Stimulated activated CD4-positive, alpha-beta T cell treated with anti-CD3 and anti-CD28 coated beads, Interleukin-15, amount 100 ng/mL, for 1 hour (primary cell): ENCODE measurements at regions not wholly inside any gene's neighbourhood (a gene's known extent, or its start where the extent isn't known, plus 50 kb on each side); places are given as distances from the start of the nearest gene placed in this dataset.

Experiments used
- DNase-seq, 2 donors: peaks; one replicate each; pipeline ENCODE4 v3.0.0-alpha.2; 2020; ENCODE audit warnings: low read depth in 1 of 2, low spot score in 1 of 2

- DNase-seq = no peak
These were observed 455.9 kb upstream of the NR2F2 start for GRCh38 chr15:95874637-95875036.

GRCh38 chr15:95875121-95875643 lies 455.3 kb upstream of the NR2F2 start:
- DNase-seq = no peak

GRCh38 chr15:95880031-95880570 lies 450.4 kb upstream of the NR2F2 start:
- no peak for DNase-seq

GRCh38 chr15:95880630-95881029 lies 449.9 kb upstream of the NR2F2 start:
- no peak for DNase-seq

GRCh38 chr15:95883064-95883463 lies 447.4 kb upstream of the NR2F2 start:
- no peak for DNase-seq

GRCh38 chr15:95884276-95884675 lies 446.2 kb upstream of the NR2F2 start:
- no peak for DNase-seq

- DNase-seq = no peak
These were observed 442.7 kb upstream of the NR2F2 start for GRCh38 chr15:95887666-95888390.

GRCh38 chr15:95888762-95889161 lies 441.7 kb upstream of the NR2F2 start:
- DNase-seq = no peak

GRCh38 chr15:95894407-95894956 lies 436.0 kb upstream of the NR2F2 start:
- no peak for DNase-seq

- DNase-seq = no peak
These were observed 435.0 kb upstream of the NR2F2 start for GRCh38 chr15:95895508-95895907.

GRCh38 chr15:95897651-95898050 lies 432.8 kb upstream of the NR2F2 start:
- DNase-seq = no peak

- DNase-seq = no peak
These were observed 431.7 kb upstream of the NR2F2 start for GRCh38 chr15:95898761-95899160.

- DNase-seq = no peak
These were observed 429.2 kb upstream of the NR2F2 start for GRCh38 chr15:95901271-95901670.

- DNase-seq = no peak
These were observed 427.9 kb upstream of the NR2F2 start for GRCh38 chr15:95902606-95903005.

- DNase-seq = no peak
These were observed 427.1 kb upstream of the NR2F2 start for GRCh38 chr15:95903352-95903751.

- no peak for DNase-seq
These were observed 419.8 kb upstream of the NR2F2 start for GRCh38 chr15:95910643-95911212.

- no peak for DNase-seq
These were observed 418.8 kb upstream of the NR2F2 start for GRCh38 chr15:95911570-95912279.

GRCh38 chr15:95912280-95912625 lies 418.2 kb upstream of the NR2F2 start:
- DNase-seq = no peak

- no peak for DNase-seq
These were observed 417.8 kb upstream of the NR2F2 start for GRCh38 chr15:95912728-95913127.

- DNase-seq = no peak
These were observed 413.9 kb upstream of the NR2F2 start for GRCh38 chr15:95916568-95916967.

GRCh38 chr15:95918525-95918924 lies 412.0 kb upstream of the NR2F2 start:
- no peak for DNase-seq

- DNase-seq = no peak
These were observed 411.0 kb upstream of the NR2F2 start for GRCh38 chr15:95919460-95919859.
